ENCODE measurements at regions not wholly inside any gene's neighbourhood (a gene's known extent, or its start where the extent isn't known, plus 50 kb on each side); places are given as distances from the start of the nearest gene placed in this dataset.

DNA sequence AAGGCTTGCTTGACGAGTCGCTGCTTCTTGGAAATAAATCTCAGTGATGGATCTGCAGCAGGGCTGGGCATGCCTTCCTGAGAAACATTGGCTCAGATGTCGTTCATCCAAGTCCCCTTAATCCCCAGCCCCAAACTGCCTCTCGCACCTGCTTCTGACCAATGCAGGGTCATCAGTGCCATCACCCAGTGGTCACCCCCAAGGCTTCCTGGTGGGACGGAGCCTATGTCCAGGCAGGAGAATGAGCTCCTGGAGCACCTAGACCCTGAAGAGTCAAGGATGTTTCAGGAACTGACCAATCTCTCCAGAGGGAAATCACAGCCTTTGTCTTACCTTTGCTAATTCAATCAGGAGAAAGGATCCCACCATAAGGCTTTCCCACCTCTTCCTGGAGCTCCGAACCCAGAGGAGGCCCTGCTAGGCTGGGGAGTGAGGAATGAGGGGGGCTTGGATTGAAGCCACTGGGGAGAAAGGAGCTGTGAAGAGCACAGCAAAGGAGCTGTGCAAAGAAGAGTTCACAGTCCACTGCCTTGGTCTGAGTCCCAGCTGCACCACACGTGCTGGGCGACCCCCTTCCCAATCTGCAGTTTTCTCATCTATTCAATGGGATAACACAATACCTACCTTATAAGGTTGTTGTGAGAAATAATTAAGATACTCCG lies 416.1 kb downstream of the NPHP4 start:
- TF ChIP-seq, protein P1, sequence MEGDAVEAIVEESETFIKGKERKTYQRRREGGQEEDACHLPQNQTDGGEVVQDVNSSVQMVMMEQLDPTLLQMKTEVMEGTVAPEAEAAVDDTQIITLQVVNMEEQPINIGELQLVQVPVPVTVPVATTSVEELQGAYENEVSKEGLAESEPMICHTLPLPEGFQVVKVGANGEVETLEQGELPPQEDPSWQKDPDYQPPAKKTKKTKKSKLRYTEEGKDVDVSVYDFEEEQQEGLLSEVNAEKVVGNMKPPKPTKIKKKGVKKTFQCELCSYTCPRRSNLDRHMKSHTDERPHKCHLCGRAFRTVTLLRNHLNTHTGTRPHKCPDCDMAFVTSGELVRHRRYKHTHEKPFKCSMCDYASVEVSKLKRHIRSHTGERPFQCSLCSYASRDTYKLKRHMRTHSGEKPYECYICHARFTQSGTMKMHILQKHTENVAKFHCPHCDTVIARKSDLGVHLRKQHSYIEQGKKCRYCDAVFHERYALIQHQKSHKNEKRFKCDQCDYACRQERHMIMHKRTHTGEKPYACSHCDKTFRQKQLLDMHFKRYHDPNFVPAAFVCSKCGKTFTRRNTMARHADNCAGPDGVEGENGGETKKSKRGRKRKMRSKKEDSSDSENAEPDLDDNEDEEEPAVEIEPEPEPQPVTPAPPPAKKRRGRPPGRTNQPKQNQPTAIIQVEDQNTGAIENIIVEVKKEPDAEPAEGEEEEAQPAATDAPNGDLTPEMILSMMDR (IDR thresholded peaks at IDR 0.05), result no peak
- no peak for TF ChIP-seq EZH2 (IDR thresholded peaks at IDR 0.05)
- no peak for TF ChIP-seq EZH2phosphoT487 (IDR thresholded peaks at IDR 0.05)

Data from neural progenitor cell (in vitro differentiated cells).